ENCODE measurements at regions not wholly inside any gene's neighbourhood (a gene's known extent, or its start where the extent isn't known, plus 50 kb on each side); places are given as distances from the start of the nearest gene placed in this dataset.

- DNase-seq = no peak
Observed at GRCh38 chr15:95596496-95596895, 734.0 kb upstream of the NR2F2 start.

GRCh38 chr15:95598251-95598855, 732.1 kb upstream of the NR2F2 start:
- no peak for DNase-seq

GRCh38 chr15:95600367-95600766, 730.1 kb upstream of the NR2F2 start:
- DNase-seq = no peak

GRCh38 chr15:95600884-95601283, 729.6 kb upstream of the NR2F2 start:
- no peak for DNase-seq

- DNase-seq = no peak
Observed at GRCh38 chr15:95601525-95601924, 729.0 kb upstream of the NR2F2 start.

- no peak for DNase-seq
Observed at GRCh38 chr15:95603802-95604201, 726.7 kb upstream of the NR2F2 start.

- no peak for DNase-seq
Observed at GRCh38 chr15:95604634-95605036, 725.9 kb upstream of the NR2F2 start.

- no peak for DNase-seq
Observed at GRCh38 chr15:95605098-95605497, 725.4 kb upstream of the NR2F2 start.

- DNase-seq = no peak
Observed at GRCh38 chr15:95606551-95606950, 723.9 kb upstream of the NR2F2 start.

GRCh38 chr15:95608371-95608770, 722.1 kb upstream of the NR2F2 start:
- no peak for DNase-seq

- no peak for DNase-seq
Observed at GRCh38 chr15:95609096-95609495, 721.4 kb upstream of the NR2F2 start.

GRCh38 chr15:95610945-95611344, 719.6 kb upstream of the NR2F2 start:
- DNase-seq = no peak

GRCh38 chr15:95615436-95615835, 715.1 kb upstream of the NR2F2 start:
- DNase-seq = no peak

GRCh38 chr15:95616306-95616705, 714.2 kb upstream of the NR2F2 start:
- no peak for DNase-seq

GRCh38 chr15:95620934-95621579, 709.4 kb upstream of the NR2F2 start:
- no peak for DNase-seq

GRCh38 chr15:95622843-95623242, 707.7 kb upstream of the NR2F2 start:
- DNase-seq = no peak

GRCh38 chr15:95624100-95624499, 706.4 kb upstream of the NR2F2 start:
- no peak for DNase-seq

- DNase-seq = no peak
Observed at GRCh38 chr15:95624616-95625361, 705.7 kb upstream of the NR2F2 start.

GRCh38 chr15:95626501-95627361, 703.8 kb upstream of the NR2F2 start:
- no peak for DNase-seq

GRCh38 chr15:95629503-95630168, 700.9 kb upstream of the NR2F2 start:
- no peak for DNase-seq

- no peak for DNase-seq
Observed at GRCh38 chr15:95630683-95631082, 699.8 kb upstream of the NR2F2 start.

- no peak for DNase-seq
Observed at GRCh38 chr15:95635666-95636065, 694.8 kb upstream of the NR2F2 start.

- DNase-seq = no peak
Observed at GRCh38 chr15:95636107-95636506, 694.4 kb upstream of the NR2F2 start.

Data from activated naive CD4-positive, alpha-beta T cell treated with anti-CD3 and anti-CD28 coated beads, Interleukin-2, amount 50 U/mL, for 16 hours (primary cell).